NCI-H2029 (cell line): ENCODE measurements at regions not wholly inside any gene's neighbourhood (a gene's known extent, or its start where the extent isn't known, plus 50 kb on each side); places are given as distances from the start of the nearest gene placed in this dataset.
A peak's percentile ranks its signal among the peaks of the same experiment; 100 is the strongest.
"Not testable (repeated sequence)": the region's sequence is repeated elsewhere in the genome, so short reads cannot be mapped to it uniquely, and the experiment has no call there.

Source experiments
- DNase-seq: peaks from one replicate; lab custom pipeline; 2025; lab: John Stamatoyannopoulos, UW

DNA sequence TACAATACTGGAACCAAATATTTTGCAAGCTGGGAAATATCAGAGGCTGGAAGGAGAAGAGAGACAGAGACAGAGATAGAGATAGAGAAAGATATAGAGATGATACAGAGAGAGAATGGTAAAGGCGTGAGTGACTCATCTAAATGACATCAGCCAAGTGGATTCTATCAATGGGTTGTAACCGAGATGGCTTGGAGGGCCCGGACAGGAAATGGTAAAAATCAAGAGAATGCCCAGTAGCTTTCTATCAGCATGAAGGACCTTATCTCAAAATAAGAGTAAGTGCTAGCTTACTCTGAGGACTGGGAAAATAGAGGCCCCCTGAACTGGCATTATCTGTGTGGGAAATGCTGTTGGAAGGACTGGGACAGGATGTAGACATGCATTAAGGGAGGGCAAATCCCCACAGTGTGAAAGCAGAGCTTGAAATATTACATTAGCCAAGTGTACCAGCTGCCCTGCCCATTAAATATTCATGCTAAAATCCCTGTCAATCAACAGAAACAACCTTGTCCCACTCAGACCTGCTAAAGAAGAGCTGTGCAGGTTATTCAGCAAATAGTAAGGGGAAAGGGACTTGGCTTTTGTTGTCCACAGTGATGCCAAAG lies 76.6 kb upstream of the ZNF644 start:
- DNase-seq = peak; percentile 67

DNA sequence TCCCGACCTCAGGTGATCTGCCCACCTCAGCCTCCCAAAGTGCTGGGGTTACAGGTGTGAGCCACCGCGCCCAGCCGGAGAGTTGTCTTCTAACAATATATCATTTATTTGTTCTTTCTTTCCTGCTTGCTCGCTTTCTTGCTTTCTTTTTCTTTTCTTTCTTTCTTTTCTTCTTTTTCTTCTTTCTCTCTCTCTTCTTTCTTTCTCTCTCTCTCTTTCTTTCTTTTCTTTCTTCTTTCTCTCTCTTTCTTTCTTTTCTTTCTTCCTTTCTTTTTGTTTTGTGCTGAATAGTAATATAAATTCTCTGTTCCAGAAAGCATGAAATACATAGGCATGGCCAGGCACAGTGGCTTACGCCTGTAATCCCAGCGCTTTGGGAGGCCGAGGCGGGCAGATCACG lies 73.5 kb upstream of the ZNF644 start:
- not testable (repeated sequence) for DNase-seq

DNA sequence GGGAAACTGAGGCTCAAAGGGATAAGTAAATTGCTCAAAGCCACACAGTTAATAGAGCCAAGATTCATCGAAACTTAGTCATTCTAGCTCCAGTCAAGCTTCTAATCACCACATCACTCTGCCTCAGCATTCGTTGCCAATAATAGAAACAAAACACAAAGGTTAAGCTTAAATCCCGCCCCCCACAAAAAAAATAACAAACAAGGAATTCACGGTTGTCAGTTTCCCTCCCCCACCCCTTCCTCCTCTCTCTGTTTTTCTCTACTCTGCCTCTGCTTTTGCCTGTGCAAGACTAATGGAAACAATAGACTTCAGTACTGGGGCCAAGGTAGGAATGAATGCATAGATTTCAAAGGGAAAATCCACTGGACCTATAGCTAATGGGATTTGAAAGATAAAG lies 70.7 kb upstream of the ZNF644 start:
- peak; percentile 51 for DNase-seq

DNA sequence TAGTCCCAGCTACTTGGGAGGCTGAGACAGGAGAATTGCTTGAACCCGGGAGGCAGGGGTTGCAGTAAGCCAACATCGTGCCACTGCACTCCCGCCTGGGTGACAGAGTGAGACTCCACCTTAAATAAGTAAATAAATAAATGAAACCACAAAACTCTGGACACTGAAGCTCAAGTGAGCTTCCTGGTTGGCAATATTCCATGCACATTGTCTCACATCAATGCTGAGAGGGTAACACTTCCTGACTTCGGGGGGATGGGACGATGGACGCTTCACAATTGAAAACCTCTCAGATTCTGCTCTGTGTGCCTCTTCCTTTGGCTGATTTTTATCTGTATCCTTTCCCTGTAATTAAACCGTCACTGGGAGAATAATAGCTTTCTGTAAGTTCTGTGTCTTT lies 70.0 kb upstream of the ZNF644 start:
- peak; percentile 98 for DNase-seq

DNA sequence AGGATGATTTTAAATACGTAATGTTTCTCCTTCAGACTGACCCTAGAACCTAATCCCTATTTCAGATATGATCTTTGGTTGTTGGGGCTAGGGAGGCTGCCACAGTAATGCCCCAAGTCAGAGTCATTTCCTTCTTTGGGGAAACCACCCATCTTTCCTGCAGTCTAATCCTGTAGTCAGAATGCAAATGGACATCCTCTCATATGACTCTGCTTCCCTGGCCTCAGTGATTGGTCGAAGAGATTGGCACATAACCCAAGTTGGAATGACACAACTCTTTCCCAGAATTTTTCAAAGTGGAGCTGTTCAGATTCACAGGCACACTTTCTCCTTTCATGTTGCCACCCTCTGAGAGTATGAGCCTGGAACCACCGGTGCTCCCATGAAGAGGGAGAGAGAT lies 58.8 kb upstream of the ZNF644 start:
- DNase-seq = no peak

DNA sequence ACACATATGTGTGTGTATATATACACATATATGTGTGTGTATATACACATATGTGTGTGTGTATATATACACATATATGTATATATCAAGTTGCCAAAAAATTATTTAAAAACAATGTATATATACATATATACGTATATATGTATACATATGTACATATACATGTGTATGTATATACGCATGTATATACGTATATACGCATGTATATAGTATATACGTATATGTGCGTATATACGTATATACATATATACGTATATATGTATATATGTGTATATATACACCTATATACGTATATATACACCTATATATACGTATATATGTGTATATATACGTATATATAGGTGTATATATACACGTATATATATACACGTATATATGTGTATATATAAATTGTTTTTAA lies 57.0 kb upstream of the ZNF644 start:
- no peak for DNase-seq

DNA sequence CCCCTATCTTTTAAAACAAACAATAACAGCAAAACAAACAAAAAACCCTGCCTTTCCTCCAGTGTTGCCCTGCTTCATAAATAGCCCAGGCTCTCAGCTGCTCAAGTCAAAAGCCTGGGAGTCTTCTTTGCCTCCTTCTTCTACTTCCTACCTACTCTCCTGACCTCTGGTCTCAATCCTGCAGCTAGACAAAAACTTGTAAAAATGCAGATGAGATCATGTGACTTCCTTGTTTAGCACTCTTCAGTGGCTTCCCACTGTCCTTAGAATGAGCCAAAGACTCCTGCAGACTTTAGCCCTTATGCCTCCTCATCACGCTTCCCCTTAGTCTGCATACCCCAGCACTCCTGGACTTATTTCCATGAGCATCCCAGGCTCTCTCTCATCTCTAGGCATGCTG lies 55.0 kb upstream of the ZNF644 start:
- no peak for DNase-seq

DNA sequence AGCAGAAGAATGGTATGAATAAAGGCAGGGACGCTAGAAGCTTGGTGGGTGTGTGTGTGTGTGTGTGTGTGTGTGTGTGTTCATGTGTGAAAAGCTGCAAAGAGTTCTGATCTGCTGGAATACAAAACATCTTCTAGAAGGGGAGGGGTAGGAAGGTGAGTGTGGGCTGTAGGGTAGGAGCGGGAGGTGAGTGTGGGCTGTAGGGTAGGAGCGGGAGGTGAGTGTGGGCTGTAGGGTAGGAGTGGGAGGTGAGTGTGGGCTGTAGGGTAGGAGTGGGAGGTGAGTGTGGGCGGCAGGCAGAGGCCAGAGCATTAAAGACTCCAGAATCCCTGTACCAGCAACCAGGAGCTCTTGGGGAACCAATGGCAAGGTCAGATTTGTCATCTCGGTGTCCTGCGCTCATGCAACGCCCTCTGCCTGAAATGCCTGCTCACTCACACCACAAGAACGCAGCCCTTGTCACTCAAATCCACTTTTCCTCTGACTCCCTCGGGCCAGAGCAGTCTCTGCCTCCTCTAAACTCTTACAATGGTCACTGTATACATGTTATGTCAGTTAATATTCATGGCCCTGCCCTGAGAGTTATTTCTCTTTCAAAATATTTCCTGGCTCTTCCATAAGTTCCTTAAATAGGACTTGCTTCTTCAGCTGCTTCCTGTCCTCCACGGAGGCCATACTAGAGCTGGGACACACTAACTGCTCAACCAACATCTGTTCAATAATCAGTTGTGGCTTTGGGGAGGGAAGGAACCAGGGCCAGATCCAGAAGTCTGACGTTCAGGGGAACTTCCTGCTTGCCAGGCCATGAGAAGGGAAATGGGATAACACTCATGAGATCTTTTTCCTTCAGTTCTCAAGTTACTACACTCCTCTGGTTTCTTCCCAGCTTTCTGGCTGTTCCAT lies 53.6 kb upstream of the ZNF644 start:
- no peak for DNase-seq

DNA sequence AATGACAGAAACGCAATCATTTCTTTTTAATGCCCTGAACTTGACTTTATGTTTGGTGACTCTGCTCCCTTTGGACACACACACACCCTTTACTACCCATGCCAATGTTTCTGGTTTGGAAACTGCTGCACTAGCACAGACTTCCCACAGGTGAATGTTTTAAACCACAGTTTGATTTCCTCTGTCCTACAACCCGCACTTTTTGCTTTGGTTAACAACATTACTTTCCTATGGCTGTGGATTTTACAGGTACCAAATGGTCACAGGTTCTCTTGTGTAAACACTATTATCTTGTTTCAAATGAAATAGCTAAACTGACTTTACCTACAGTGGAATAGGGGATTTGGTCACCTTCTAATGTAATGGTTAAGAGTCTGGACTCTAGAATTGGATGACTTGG lies 51.5 kb upstream of the ZNF644 start:
- DNase-seq = no peak

DNA sequence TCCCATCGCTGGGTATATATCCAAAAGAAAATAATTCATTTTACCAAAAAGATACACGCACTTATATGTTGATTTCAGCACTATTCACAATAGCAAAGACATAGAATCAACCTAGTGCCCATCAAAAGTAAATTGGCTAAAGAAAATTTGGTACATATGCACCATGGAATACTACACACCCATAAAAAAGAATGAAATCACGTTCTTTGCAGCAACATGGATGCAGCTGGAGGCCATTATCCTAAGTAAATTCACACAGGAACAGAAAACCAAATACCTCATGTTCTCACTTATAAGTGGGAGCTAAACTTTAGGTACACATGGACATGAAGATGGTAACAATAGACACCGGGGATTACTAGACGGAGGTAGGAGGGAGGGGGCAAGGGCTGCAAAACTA lies 50.0 kb upstream of the ZNF644 start:
- no peak for DNase-seq
